HCT116 (cell line): ENCODE measurements at regions not wholly inside any gene's neighbourhood (a gene's known extent, or its start where the extent isn't known, plus 50 kb on each side); places are given as distances from the start of the nearest gene placed in this dataset.

ENCODE experiments used
- ATAC-seq: fragments of 200-7000 bp; cut with Tn5 transposase; 2 replicates; pipeline ENCODE4 v1.9.1; 2020; ENCODE audit warnings: mild to moderate bottlenecking, moderate library complexity
- BruUV-seq: library from RNA; stranded (reverse); fragments of 400-500 nt; replicated peaks from 2 replicates; lab custom pipeline; 2021; lab: Mats Ljungman, UMichigan
- CTCF ChIA-PET: fragments of 300-600 bp; sonication (Branson Sonifier 250); formaldehyde crosslinking; loops from one replicate; lab custom pipeline; 2021; ENCODE audit warnings: antibody characterized with exemption; lab: Charles Lee
- POLR2A ChIA-PET: fragments of 300-600, 350-600 bp; sonication (Branson Sonifier 250); formaldehyde crosslinking; loops from one replicate; lab custom pipeline; 2021; ENCODE audit warnings: antibody characterized with exemption; lab: Charles Lee
- RAD21 ChIA-PET, 2 experiments: fragments of 300-600 bp; sonication (Branson Sonifier 250); formaldehyde crosslinking; loops; one replicate each; lab custom pipeline; 2023; ENCODE audit warnings: low total read pairs in 2 of 2; ENCODE audit not compliant: uncharacterized antibody in 2 of 2, unreplicated experiment in 2 of 2, low non-redundant PET in 1 of 2; lab: Charles Lee
- DNase-seq: peaks from one replicate; pipeline ENCODE4 v3.0.0-alpha.2; 2010; ENCODE audit warnings: low read depth, low spot score
- H2AFZ ChIP-seq: fragments of 200-600 bp; shearing (Covaris generic), sonication (generic); 2 replicates; pipeline ENCODE4 v1.6.1; 2017; ENCODE audit warnings: low read depth, mixed run types, mixed read lengths, antibody characterized with exemption, low read length; ENCODE audit not compliant: poor library complexity, severe bottlenecking
- H3K27ac ChIP-seq: 2 replicates; pipeline ENCODE4 v1.5.1; 2012; ENCODE audit warnings: low read depth, low read length
- H3K27me3 ChIP-seq: fragments of 200-600 bp; sonication (generic); 2 replicates; pipeline ENCODE4 v1.6.1; 2016; ENCODE audit warnings: mixed run types, low read length, mixed read lengths; ENCODE audit not compliant: insufficient read depth
- H3K36me3 ChIP-seq, 2 experiments: fragments of 200-500 bp in 1 of 2; fragments of 200-600 bp in 1 of 2; sonication (Bioruptor generic) in 1 of 2; sonication (generic) in 1 of 2; 2 replicates each; pipeline versions ENCODE4 v1.5.1 to v1.6.1; 2014 to 2016; ENCODE audit warnings: low read length in 2 of 2, inconsistent platforms in 1 of 2, mixed read lengths in 1 of 2, mixed run types in 1 of 2; ENCODE audit not compliant: insufficient read depth in 2 of 2, control insufficient read depth in 1 of 2
- H3K4me1 ChIP-seq, 2 experiments: fragments of 200-600 bp in 1 of 2; sonication (generic) in 1 of 2; 2 replicates each; pipeline versions ENCODE4 v1.5.1 to v1.6.1; 2012 to 2017; ENCODE audit warnings: low read length in 2 of 2, inconsistent platforms in 1 of 2, mild to moderate bottlenecking in 1 of 2, mixed read lengths in 1 of 2, mixed run types in 1 of 2, moderate library complexity in 1 of 2; ENCODE audit not compliant: insufficient read depth in 2 of 2, control insufficient read depth in 1 of 2
- H3K4me2 ChIP-seq: fragments of 200-600 bp; sonication (generic); 2 replicates; pipeline ENCODE4 v1.6.1; 2017; ENCODE audit warnings: mixed run types, low read length, mixed read lengths
- H3K4me3 ChIP-seq, 2 experiments: fragments of 200-600 bp in 1 of 2; sonication (generic) in 1 of 2; replicated peaks in 1 of 2; 2 replicates each; pipeline ENCODE4 v1.5.1; 2011 to 2016; ENCODE audit warnings: low read length in 2 of 2, control low read depth in 1 of 2, low read depth in 1 of 2, mild to moderate bottlenecking in 1 of 2, mixed read lengths in 1 of 2, mixed run types in 1 of 2
- H3K79me2 ChIP-seq: fragments of 200-600 bp; sonication (generic); 2 replicates; pipeline ENCODE4 v1.6.1; 2017; ENCODE audit warnings: mild to moderate bottlenecking, mixed run types, low read length, moderate library complexity, mixed read lengths; ENCODE audit not compliant: insufficient read depth
- H3K9ac ChIP-seq: fragments of 200-600 bp; sonication (generic); 2 replicates; pipeline ENCODE4 v1.6.1; 2016; ENCODE audit warnings: low read length, mixed read lengths
- H3K9me2 ChIP-seq: fragments of 200-600 bp; sonication (generic), shearing (Covaris generic); 2 replicates; pipeline ENCODE4 v1.6.1; 2017; ENCODE audit warnings: mixed run types, mild to moderate bottlenecking, moderate library complexity; ENCODE audit not compliant: insufficient read depth
- H3K9me3 ChIP-seq, 2 experiments: fragments of 200-500 bp in 1 of 2; fragments of 200-600 bp in 1 of 2; sonication (Bioruptor generic) in 1 of 2; sonication (generic) in 1 of 2; 2 replicates each; pipeline ENCODE4 v1.6.1; 2014 to 2017; ENCODE audit warnings: low read length in 2 of 2, mixed read lengths in 2 of 2, inconsistent platforms in 1 of 2, low read depth in 1 of 2, mild to moderate bottlenecking in 1 of 2, mixed run types in 1 of 2, moderate library complexity in 1 of 2; ENCODE audit not compliant: control insufficient read depth in 1 of 2, insufficient read depth in 1 of 2
- H4K20me1 ChIP-seq: fragments of 200-600 bp; sonication (generic), shearing (Covaris generic); 2 replicates; pipeline ENCODE4 v1.6.1; 2017; ENCODE audit warnings: mixed run types, mild to moderate bottlenecking, moderate library complexity; ENCODE audit not compliant: insufficient read depth
- CEBPB ChIP-seq: IDR thresholded peaks from 2 replicates; pipeline ENCODE4 v1.6.1; 2012; ENCODE audit warnings: low read depth
- ELF1 ChIP-seq: IDR thresholded peaks from 2 replicates; pipeline ENCODE4 v1.6.1; 2012; ENCODE audit warnings: low read depth, borderline replicate concordance
- EZH2 ChIP-seq: fragments of 200-600 bp; sonication (generic); IDR thresholded peaks from 2 replicates; pipeline ENCODE4 v1.6.1; 2017; ENCODE audit warnings: antibody characterized with exemption, mixed run types
- JUND ChIP-seq: IDR thresholded peaks from 2 replicates; pipeline ENCODE4 v1.6.1; 2012
- SRF ChIP-seq: IDR thresholded peaks from 2 replicates; pipeline ENCODE4 v1.6.1; 2012; ENCODE audit warnings: low read depth
- TCF7L2 ChIP-seq: IDR thresholded peaks from 2 replicates; pipeline ENCODE4 v1.7.0; 2011; ENCODE audit warnings: borderline replicate concordance, inconsistent platforms; ENCODE audit not compliant: insufficient read depth, insufficient read length; ENCODE audit errors: extremely low read depth
- intact Hi-C: fragments of 100-400 bp; cut with micrococcal nuclease; formaldehyde crosslinking; loops from 2 replicates; pipeline ENCODE4 v1.10.0; 2022
- TF ChIP-seq, protein P1 (sequence below): IDR thresholded peaks from 2 replicates; pipeline ENCODE4 v1.6.1; 2012
- TF ChIP-seq, protein P2 (sequence below): IDR thresholded peaks from 2 replicates; pipeline ENCODE4 v1.6.1; 2011; ENCODE audit warnings: mild to moderate bottlenecking, low read length, moderate library complexity; ENCODE audit not compliant: insufficient replicate concordance; ENCODE audit errors: extremely low read depth
- TF ChIP-seq, protein P3 (sequence below), 3 experiments: fragments of 200-600 bp in 1 of 3; sonication (generic) in 1 of 3; IDR thresholded peaks in 2 of 3; conservative IDR thresholded peaks in 1 of 3; 2 replicates each; pipeline ENCODE4 v1.5.1; 2012 to 2017; ENCODE audit warnings: low read depth in 2 of 3, low read length in 2 of 3, antibody characterized with exemption in 1 of 3, borderline replicate concordance in 1 of 3, control low read depth in 1 of 3, mild to moderate bottlenecking in 1 of 3, mixed read lengths in 1 of 3, mixed run types in 1 of 3, moderate library complexity in 1 of 3; ENCODE audit not compliant: insufficient read depth in 1 of 3
- TF ChIP-seq, protein P4 (sequence below): IDR thresholded peaks from 2 replicates; pipeline ENCODE4 v1.6.1; 2012

DNA sequence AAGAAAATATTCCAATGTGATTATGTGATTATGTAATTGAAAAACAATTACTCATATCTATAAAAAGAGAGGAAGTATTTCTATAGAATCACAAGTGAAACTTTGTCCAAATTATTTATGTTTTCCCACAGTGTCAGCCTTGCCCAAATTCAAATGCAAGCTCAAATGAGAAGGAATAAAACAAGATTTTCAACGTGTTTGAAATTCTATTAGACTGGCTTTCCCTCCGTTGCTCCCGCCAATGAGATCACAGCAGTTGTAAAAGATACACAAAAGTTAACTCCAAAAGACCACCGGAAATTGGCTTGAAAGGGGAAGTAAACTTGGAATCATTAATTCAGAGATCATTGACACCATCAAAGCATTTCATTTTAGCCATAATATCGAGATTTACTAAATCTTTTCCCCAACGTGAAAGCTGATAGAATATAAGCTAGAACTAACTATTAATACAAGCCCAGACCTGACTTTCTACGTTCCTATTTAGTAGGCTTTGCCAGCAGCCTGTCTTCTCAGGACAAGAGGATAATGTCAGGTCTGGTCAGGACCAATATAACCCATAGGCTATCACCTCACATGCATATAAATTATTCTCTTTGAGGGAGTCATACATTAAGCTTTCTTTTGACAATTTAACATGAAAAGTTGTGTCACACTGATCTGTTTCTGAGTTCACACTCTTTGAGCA is 222.6 kb upstream of the CHAC2 start:
- H2AFZ ChIP-seq = no peak overlapping the region
- H3K27ac ChIP-seq = no peak overlapping the region
- no peaks in the 10 kb centered on the region for H3K9me2 ChIP-seq
- H3K27me3 ChIP-seq = no peaks in the 10 kb centered on the region
- H3K4me1 ChIP-seq = no peaks in the 10 kb centered on the region
- ATAC-seq = no peak
- CTCF ChIA-PET = no interaction called here
- no peak overlapping the region for H3K4me2 ChIP-seq
- no TSS peak for BruUV-seq
- DNase-seq = no peak
- POLR2A ChIA-PET = no interaction called here
- RAD21 ChIA-PET = no interaction called here
- H4K20me1 ChIP-seq = no peaks in the 10 kb centered on the region
- H3K79me2 ChIP-seq = no peaks in the 10 kb centered on the region
- H3K4me3 ChIP-seq = no peak overlapping the region
- intact Hi-C loops = no loop called here
- no peaks in the 10 kb centered on the region for H3K36me3 ChIP-seq
- TF ChIP-seq EZH2 = no peak
- TF ChIP-seq, protein P1, sequence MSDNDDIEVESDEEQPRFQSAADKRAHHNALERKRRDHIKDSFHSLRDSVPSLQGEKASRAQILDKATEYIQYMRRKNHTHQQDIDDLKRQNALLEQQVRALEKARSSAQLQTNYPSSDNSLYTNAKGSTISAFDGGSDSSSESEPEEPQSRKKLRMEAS = no peak
- TF ChIP-seq, protein P2, sequence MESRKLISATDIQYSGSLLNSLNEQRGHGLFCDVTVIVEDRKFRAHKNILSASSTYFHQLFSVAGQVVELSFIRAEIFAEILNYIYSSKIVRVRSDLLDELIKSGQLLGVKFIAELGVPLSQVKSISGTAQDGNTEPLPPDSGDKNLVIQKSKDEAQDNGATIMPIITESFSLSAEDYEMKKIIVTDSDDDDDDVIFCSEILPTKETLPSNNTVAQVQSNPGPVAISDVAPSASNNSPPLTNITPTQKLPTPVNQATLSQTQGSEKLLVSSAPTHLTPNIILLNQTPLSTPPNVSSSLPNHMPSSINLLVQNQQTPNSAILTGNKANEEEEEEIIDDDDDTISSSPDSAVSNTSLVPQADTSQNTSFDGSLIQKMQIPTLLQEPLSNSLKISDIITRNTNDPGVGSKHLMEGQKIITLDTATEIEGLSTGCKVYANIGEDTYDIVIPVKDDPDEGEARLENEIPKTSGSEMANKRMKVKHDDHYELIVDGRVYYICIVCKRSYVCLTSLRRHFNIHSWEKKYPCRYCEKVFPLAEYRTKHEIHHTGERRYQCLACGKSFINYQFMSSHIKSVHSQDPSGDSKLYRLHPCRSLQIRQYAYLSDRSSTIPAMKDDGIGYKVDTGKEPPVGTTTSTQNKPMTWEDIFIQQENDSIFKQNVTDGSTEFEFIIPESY = no peak
- no peak for TF ChIP-seq SRF
- TF ChIP-seq, protein P3, sequence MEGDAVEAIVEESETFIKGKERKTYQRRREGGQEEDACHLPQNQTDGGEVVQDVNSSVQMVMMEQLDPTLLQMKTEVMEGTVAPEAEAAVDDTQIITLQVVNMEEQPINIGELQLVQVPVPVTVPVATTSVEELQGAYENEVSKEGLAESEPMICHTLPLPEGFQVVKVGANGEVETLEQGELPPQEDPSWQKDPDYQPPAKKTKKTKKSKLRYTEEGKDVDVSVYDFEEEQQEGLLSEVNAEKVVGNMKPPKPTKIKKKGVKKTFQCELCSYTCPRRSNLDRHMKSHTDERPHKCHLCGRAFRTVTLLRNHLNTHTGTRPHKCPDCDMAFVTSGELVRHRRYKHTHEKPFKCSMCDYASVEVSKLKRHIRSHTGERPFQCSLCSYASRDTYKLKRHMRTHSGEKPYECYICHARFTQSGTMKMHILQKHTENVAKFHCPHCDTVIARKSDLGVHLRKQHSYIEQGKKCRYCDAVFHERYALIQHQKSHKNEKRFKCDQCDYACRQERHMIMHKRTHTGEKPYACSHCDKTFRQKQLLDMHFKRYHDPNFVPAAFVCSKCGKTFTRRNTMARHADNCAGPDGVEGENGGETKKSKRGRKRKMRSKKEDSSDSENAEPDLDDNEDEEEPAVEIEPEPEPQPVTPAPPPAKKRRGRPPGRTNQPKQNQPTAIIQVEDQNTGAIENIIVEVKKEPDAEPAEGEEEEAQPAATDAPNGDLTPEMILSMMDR (IDR thresholded peaks at IDR 0.05 in 2 of 3, conservative IDR thresholded peaks at IDR 0.05 in 1 of 3; ENCODE audit: borderline replicate concordance in 1 of 3, insufficient read depth in 1 of 3, low read depth in 2 of 3, low read length in 2 of 3) = no peak
- TF ChIP-seq ELF1 = no peak
- TF ChIP-seq TCF7L2 = no peak
- TF ChIP-seq, protein P4, sequence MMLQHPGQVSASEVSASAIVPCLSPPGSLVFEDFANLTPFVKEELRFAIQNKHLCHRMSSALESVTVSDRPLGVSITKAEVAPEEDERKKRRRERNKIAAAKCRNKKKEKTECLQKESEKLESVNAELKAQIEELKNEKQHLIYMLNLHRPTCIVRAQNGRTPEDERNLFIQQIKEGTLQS = no peak
- no peak for TF ChIP-seq JUND
- no peak for TF ChIP-seq CEBPB
- H3K9ac ChIP-seq = no peak overlapping the region
- peaks cover 0 to 6% of the 10 kb centered on the region in 2 experiments; a peak in 2 of 4 replicates for H3K9me3 ChIP-seq
